Skin of body (tissue), 1 donor: ENCODE measurements at regions not wholly inside any gene's neighbourhood (a gene's known extent, or its start where the extent isn't known, plus 50 kb on each side); places are given as distances from the start of the nearest gene placed in this dataset.
A peak's percentile ranks its signal among the peaks of the same experiment; 100 is the strongest.

Experiments
- DNase-seq: peaks from one replicate; lab custom pipeline; 2025; lab: John Stamatoyannopoulos, UW

DNA sequence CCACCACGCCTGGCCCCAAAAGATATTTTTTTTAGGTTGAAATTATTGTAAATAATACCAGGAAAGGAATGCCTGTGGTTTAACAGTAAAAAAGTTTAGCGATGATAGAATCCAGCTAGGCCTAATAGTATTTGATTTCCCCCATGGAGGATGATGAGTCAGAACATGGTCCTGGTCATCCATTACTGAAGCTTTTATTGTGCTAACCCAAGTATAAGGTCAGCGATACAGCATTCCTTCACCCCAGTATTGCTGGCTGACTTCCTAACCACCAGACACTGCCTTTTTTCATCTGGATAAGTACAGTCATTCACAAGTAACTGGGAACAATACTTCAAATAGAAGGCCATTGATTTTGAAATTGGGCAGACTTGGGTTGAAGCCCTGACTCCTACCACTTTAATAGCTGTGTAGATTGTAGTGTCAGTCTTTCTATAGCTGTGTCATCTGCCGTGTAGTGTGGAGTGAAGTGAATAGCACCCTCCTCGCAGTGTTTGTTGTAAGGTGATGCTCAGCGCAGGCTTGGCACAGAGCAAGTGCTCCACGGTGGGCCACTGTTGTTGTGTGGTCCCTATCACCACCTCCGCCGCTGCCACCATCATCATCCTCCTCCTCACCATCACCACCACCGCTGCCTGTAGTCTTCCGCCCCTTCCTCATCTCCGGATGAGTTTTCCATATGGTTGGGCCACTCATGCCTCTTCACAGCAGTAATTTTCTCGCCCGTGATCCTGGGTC, 436.0 kb upstream of the TPM1 start:
- DNase-seq = no peak

DNA sequence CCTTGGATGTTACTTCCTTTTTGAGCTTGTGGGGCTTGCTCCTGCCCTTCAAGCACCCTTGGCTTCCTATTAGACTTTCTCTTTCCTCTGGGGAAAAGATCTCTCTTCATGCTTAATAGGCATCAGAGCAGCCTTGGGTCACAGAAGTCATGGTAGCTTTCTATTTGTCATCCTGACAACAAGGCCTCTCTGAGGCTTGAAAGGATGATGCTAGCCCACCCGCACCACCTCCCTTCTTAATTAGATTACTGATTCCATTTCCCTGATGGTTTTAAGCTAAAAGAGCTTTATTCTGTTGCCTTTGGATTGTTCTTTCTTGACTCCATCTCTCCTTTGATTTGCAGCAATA, 435.5 kb upstream of the TPM1 start:
- no peak for DNase-seq

DNA sequence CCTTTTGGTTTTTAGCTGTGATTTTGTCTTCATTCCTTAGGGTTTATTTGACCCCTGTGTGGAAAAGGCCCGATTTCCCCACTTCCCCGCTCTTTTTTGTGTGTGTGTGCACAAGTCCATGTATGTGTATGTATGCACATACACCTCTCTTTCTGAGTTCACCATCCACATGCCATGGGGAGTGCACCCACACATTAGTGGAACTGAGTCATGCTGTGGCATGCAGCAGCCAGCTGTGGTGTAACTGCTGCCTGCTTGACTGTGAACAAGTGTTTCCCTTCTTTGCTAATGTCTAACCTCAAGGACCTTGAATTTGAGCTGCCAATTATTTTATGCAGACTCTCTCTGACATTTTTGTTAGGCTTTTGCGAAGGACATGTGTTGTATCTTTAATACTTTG, 434.9 kb upstream of the TPM1 start:
- no peak for DNase-seq

DNA sequence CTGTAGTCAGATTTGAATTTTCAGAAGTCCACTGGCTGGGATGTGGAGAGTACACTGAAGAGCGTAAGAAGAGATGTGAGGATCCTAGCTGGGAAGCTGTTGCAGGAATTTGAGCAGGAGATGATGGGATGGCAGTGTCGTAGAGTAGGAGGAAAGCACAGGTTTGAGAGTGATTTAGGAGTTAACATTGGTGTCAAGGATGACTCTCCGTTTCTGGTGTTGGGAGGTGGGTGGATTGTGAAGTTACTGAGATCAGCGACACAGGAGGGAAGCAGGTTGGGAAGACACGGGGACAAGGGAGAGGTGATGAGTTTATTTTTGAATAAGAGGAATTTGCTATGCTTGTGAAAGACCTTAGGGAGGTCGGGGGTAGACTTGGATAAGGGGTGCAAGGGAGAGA, 434.2 kb upstream of the TPM1 start:
- DNase-seq = no peak

DNA sequence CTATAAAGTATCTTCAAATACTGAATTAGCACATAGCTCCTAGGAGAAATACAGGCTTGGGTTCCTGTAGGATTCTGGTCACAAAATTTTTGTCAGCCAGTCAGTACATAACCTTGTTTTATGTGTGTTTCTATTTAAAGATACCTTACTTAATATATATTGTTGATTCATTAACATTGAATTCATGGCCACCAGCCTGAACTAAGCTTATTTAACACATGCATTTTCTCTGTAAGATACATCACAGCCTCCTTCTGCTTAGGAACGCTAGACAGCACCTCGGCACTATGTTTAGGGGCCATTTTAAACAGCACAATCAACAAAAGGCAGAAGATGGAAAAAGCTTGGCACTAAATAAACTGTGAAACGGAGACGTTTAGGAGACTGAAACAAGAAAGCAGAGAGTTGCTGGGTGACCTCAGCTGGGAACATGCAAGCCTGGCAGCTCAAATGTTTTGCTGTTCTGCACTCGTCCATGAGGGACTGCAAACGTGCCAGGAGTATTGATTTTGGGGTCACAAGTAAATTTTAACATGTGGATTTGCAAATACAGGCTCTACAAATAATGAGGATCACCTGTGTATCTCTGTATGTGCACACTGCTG, 432.2 kb upstream of the TPM1 start:
- DNase-seq = no peak

DNA sequence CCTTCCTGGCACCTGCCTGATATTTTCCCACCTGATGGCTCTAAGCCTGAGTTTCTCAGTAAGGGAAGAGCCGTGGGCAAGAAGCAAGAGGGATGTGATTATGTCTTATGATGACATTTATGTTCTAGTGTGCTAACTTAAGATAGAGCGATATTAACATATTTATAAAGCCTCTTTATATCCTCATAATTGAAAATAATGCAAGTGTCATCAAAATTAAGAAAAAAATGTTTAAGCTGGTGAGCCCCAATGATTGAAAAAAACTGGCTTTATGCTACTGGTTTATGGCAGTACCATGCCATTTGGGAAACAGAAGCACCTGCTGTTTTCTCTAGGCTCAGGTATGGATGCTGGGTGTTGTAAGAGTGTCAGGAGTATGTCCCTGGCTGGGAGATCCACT, 431.5 kb upstream of the TPM1 start:
- no peak for DNase-seq

DNA sequence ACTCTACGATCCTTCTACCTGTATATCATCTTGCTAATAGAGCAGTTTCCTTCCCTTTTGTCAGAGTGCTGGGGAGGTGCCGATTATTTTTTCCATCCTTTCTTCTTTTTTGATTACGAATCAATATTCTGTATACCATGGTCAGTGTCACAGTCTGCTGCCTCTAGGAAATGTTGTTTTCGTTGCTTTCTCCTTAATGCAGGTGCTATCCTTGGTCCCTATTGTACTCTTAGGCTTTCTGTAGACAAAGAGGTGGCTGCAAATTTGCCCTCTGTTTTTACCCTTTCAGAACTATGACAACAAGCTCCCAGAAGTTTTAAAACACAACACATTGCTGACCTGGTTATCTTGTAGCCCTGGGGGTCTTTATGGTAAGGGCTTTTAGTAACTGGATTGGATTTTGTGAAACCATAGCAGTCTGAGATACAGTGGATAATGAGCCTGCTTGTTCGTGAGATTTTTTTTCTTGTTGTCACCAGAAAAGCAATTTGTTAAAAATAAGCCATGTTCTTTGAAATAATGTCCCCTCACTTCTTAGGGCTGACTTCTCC, 430.3 kb upstream of the TPM1 start:
- DNase-seq = no peak

DNA sequence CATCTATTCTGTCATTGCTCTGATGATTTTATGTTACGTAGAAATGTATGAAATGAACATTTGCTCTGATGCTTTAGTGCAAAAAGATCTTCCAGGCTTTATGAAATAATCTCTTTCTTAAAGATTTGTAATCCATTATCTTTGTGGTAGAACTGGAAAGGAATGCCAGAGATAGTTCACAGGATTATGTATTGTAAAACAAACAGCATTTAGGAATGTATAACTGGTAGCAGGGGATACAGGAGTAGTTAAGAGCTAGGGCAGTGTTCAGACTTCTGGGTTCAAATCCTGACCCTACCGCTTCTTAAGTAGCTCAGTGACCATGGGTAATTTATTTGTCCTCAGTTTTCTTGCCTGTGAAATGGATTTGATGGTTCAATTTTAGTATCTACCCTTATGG, 429.8 kb upstream of the TPM1 start:
- no peak for DNase-seq

DNA sequence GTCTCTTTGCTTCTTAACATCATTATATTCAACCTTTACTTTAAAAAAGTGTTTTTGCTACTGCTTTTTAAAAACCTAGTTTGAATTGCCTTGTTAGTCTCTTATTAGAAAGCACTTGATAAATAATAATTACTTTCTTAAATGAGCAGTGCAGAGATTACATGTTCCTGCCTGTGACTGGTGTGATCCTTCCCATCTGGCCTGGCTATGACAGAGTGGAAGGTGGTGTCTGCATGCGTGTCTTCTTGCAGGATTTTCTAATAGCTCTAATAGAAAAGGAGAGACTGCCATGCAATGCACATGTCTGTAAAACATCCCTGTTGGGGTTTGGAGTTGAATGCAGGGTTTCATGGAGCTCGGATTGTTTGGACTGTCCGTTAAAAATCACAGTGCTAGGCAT, 425.8 kb upstream of the TPM1 start:
- DNase-seq = no peak

DNA sequence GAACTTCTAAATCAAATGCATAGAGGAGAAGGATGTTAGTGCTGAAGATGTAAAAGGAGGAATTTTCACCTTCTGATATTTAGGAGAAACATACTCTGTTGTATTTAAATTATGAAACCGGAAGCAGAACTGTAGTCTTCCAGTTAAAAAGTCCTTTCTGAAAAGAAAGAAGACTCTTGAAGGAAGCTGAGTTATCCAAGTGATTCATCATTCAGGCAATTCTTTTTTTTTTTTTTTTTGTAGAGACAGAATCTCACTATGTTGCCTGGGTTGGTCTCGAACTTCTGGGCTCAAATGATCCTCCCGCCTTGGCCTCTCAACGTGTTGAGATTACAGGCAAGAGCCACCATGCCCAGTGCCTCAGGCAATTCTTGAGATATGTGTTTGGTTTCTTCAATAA, 424.8 kb upstream of the TPM1 start:
- no peak for DNase-seq

DNA sequence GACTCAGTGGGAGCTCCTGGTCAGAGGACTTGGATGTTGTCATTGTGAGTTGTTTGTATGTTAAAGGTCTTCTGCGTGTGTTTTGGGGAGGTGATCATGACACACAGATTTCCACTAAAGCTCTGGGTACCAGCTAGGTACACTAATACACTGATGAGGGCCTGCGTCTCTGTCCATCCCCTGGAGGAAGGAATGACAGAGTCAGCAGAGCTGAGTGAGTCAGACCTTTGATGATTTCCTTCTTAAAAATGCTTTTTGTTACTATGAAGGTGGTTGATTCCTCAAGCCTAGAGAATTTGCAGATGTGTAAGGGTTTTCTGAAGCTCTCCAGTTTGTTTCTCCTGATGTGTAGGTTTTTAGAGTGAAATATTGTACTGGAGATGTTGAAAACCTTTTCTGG, 424.1 kb upstream of the TPM1 start:
- no peak for DNase-seq

DNA sequence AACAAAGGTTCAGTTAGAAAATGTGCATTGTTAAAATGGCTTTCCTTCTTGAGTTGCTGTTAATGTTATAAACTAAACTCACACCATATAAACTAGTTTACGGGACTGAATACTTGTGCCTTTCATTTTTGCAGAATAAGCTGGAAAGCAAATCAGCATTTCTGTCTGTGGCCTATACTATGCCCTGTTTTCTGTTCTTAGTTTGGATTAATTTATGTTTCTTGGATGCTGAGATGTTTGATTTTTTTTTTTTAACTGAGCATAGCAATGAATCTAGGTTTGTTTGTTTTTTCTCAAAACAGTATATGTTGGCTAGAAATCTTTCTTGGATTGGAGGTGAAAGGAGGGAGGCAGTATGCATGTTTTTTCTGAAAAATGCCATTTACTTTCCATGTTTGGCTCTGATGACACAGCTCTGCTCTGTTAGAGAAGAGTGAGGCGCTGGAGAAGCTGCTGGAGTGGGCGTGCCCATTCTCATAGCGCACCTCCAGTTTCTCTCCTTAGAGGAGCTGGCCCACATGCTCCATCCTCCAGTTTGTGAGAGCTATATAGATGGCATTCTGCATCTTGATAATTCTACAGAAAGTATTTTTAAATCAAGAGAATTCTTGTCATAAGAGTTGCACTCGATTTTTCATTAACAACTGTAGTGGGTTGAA, 423.6 kb upstream of the TPM1 start:
- DNase-seq = no peak

DNA sequence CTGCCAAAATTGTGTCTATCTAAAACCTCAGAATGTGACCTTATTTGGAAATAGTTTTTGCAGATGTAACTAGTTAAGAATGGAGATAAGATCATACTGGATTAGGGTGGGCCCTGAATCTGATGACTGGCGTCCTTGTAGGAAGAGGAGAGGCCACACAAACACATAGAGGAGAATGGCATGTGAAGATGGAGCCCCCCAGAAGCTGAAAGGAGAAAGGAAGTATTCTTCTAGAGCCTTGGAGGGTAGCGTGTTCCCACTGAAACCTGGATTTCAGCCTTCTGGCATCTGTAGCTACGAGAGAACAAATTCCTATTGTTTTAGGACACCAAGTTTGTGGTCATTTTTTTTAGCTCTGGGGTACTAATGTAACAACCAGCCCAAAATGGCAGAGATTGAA, 423.0 kb upstream of the TPM1 start:
- no peak for DNase-seq

DNA sequence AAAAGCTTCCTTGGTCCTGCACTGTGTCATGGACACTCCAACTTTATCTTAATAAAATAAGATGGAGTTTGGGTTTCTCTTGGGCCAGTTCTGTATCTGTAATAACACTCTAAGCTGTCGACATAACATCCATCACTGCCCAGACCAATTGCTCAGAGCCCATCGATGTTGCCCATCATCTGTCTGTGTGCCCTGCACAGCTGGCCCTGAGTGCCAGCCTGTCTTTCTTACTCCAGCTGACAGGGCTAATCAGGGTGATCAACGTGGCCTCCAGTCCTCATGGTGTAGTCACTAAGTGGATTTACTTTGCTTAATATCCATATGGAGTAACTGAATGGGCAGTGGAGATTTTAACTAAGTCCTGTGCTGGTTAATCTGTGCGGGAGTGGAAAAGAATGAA, 419.8 kb upstream of the TPM1 start:
- DNase-seq = no peak

DNA sequence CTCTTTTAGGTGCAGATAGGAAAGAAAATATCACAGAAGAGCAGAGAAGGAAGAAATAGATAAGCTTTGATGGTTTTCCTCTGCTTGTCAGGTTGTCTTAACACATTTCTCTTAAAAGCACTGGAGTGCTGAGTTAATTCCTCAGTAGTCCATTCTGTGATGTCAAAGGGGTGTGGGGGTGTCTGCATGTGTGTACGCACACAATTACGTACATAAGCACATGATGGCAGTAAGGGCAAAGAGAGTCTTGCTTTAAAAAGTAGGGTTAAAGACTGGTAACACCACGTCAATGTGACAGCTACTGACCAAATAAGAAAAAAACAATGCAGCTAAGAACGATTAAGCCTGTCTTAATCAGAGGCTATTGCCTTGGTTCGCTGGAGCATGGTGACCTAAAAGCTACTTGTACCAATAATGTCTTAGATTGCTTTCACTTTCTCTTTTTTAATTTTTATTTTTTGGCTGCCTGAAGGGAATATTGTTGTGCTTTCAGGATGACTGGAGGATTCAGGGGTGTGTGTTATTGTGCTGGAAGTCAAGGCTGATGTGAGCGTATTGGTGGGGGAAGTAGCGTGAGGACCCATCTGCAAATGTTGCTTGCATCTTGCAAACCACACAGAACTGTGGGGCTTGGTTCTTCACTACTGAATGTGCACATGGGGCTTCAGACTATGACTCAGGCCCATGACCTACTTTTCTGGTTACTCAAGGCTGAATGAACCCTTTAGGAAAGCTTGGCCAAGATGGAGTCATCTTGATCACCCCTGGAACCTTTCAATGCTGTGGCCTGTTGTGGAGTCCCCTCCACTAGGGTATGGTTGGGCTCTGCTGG, 417.8 kb upstream of the TPM1 start:
- DNase-seq = no peak

DNA sequence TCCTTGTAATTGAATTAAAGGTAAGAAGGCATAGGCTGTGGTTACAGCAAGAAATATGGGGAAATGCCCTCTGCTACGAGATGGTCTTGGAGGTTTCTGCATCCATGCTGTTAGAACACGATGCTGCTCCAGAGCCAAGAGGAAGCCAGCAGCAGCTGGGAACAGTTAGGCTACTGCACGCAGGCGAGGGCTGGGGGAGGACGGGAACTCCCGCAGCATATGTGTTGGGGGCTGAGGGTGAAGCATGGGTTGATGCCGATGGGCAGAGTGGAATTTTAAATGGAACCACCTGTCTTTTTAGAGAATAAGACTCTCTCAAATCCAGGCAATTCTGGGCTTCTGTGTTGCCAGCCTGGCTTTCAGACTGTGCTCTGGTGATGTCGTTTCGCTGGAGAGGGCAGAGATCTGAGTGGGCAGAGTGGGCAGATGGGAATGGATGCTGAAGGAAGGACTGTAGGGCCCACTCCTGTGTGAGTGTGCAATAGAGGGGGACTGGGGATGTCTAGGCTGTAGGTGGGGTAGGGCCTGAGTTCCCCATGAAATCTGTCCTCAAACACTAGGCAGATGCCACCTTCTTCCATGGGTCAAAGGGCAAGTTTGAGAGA, 417.0 kb upstream of the TPM1 start:
- DNase-seq = peak; percentile 65

DNA sequence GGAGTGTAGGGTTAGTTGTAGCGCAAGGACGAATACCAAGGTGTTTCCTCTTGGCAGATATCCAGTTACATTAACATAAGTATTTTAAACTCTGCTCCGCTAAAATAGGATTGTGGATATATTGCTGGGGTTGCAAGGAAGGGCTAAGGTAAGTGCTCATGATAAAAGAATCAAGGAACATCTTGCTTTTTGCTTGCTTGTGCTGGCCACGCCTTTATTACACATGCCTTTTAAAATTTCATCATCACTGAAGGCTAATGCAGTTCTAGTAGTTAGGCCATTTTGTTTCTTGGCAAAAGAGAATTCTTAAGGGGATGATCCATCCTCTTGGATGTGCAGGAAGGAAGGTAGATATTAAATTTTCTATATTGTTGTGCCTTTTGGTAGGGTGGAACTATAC, 415.6 kb upstream of the TPM1 start:
- DNase-seq = no peak

DNA sequence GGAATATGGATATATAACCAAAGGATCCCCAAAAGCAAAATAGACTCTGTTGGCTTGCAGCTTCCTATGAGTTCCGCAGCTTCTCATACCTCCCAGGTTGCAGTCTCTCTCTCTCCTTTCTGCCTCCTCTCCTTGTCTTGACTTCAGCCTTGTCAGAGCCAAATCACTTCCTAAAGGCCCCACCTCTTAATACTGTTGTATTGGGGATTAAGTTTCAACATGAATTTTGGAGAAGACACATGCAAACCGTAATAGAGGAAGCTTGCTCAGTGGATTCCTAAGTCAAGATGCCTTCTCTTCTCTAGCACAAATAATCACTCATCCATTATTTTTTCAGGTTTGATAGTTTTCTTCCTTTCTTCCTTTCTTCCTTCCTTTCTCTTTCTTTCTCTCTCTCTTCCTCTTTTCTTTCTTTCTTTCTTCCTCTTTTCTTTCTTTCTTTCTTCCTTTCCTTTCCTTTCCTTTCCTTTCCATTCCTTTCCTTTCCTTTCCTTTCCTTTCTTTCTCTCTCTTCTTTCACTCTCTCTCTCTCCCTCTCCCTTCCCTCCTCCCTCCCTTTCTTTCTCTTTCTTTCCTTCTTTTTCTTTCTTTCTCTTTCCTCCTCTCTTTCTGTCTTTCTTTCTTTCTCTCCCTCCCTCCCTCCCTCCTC, 411.3 kb upstream of the TPM1 start:
- DNase-seq = no peak

DNA sequence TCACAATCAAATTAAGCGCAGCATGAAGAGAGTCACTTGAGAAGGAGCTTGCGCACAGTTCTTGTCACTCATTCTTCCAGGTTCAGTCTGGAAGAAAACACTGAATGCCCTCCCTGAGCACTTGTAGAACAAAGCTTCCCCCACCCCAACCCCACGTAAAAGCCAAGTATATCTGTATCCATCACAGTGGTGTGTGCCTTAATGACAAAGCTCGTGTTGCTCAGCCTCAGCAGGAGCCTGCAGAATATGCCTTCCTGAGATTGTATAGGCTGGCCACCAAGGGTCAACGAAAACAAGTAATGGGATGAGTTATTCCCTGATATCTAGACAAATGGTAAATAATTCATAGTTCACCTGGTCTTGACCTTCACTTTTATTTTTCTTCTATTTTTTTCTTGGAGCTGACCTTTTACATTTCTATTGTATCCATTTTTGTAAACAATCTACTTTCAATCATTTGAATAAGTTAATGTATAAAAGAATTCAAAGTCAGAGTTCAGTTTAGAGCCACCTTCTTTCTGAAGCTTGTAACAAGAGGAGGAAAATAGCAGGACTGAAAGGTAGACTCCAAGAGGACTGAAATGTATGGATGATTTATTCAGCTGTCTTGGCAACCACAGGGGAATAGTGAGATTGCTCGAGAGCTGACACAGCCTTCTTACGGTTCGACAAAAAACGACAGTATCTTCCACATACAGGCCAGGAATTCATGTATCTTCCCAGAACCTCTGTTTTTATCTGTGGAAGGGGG, 405.5 kb upstream of the TPM1 start:
- no peak for DNase-seq

DNA sequence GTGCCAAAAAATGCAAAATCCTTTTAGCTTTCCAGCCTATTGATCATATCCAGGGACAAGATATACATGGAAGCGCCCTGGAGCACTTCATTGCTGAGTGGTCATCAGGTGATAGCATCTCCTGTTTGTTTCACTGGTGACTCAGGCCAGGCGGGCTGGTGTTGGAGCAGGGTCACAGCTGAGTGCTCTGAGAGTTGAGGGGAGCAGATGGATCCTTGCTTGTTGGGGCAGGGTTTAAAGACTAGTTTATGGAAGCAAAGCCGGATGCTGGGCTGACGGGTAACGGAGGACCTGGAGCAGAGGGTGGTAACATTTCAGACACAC, 405.0 kb upstream of the TPM1 start:
- DNase-seq = no peak
